Pancreas (tissue), 10 donors: ENCODE measurements at regions not wholly inside any gene's neighbourhood (a gene's known extent, or its start where the extent isn't known, plus 50 kb on each side); places are given as distances from the start of the nearest gene placed in this dataset.
"Not testable (repeated sequence)": the region's sequence is repeated elsewhere in the genome, so short reads cannot be mapped to it uniquely, and the experiment has no call there.

Experiments used
- ATAC-seq, 4 donors: fragments of 200-7000 bp; cut with Tn5 transposase; one replicate each; pipeline versions ENCODE4 v1.8.0 to v1.9.1; 2020; ENCODE audit warnings: mild to moderate bottlenecking in 4 of 4, moderate library complexity in 4 of 4
- DNase-seq, 6 donors: peaks; one replicate each; pipeline ENCODE4 v3.0.0-alpha.2; 2020
- FAIRE-seq: peaks from 2 replicates; lab custom pipeline; 2012; peaks lifted over from hg19 to GRCh38; lab: Jason Lieb, UNC
- H3K27ac ChIP-seq, 4 donors: fragments of 200-600 bp; sonication (generic); 1 replicate in 3 of 4; 2 replicates in 1 of 4; pipeline versions ENCODE4 v1.5.0 to v1.8.0; 2020
- H3K27me3 ChIP-seq, 4 donors: fragments of 200-600 bp; one replicate each; pipeline ENCODE4 v1.8.0; 2021
- H3K36me3 ChIP-seq, 3 donors: fragments of 200-600 bp; sonication (generic) in 1 of 3; one replicate each; pipeline versions ENCODE4 v1.5.0 to v1.8.0; 2020 to 2021
- H3K4me1 ChIP-seq, 3 donors: fragments of 200-600 bp; one replicate each; pipeline ENCODE4 v1.8.0; 2021
- H3K4me3 ChIP-seq, 4 donors: fragments of 200-600 bp; sonication (generic) in 2 of 4; one replicate each; pipeline versions ENCODE4 v1.5.0 to v1.8.0; 2020 to 2021
- H3K9me3 ChIP-seq, 4 donors: fragments of 200-600 bp; one replicate each; pipeline ENCODE4 v1.8.0; 2021
- WGBS, 2 donors: extraction: QIAGEN DNeasy Blood & Tissue Kit; methylation state at CpG; one replicate each; pipeline ENCODE4 v1.1.7; 2013; 5-methylcytosine and 5-hydroxymethylcytosine counted together
- intact Hi-C, 3 donors: fragments of 100-400 bp; cut with DNase I; formaldehyde crosslinking; loops; one replicate each; pipeline versions ENCODE4 v1.11.1 to v1.14.2; 2022
- TF ChIP-seq, protein P1 (sequence below), 4 donors: fragments of 200-600 bp; sonication (generic) in 3 of 4; IDR thresholded peaks; one replicate each; pipeline versions ENCODE4 v1.5.0 to v1.8.0; 2021; ENCODE audit warnings: antibody characterized with exemption in 4 of 4
- donor health status: healthy with polysubstance abuse.
- donor health status: DM: no; HTN: no; CAD: no; lungs with moderate emphysema.
- donor health status: DM: no; HTN: no; CAD: no.
- donor health status: control.
- donor health status: control.
- donor health status: Bipolar disorder and iron deficiency.
- donor health status: DM: yes; HTN: yes; CAD: no.
- donor health status: DM: no; HTN: no; CAD: no.
- donor health status: DM: no; HTN: no; CAD: no.
- donor health status: DM: yes; HTN: yes; CAD: no.

DNA sequence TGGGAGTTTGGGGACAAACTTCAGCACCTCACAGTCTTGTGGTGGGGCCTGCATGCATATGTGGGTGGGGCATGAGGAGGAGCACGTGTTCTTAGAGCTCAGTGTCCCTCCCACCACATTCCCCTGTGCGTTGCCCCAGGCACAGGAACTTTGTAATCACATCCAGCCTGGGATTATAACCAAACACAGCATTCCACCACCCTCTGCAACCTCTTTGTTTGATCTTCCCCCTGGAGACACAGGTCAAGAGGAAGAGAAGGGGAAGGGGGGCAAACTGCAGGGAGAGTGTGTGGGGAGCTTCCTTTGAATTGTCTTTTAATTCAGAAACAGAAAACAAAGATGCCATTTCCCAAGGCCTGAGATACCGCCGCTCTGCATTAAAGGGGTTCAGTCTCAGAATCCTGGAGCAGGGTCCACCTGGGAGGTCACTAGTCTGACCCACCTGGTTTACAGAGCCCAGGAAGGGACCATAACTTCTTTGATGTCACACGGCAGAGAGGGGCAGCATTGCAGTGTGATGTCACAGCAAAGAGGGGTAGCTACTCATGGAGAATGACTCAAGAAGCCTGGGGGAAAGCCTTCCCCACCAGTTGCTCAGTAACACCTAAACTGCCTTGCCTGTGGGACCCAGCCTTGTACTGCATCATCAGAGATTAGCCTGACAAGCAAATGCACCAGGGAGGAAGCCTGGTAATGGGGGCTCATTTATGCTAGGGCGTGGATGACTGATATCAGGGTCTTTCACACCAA is 106.3 kb upstream of the RNU6-1 start:
- H3K4me1 ChIP-seq, result no peaks in the 10 kb centered on the region
- no peaks in the 10 kb centered on the region for H3K36me3 ChIP-seq
- no peaks in the 10 kb centered on the region for H3K9me3 ChIP-seq
- no peak for FAIRE-seq
- WGBS, 2 donors, result 69 to 79% methylated on average over 6 of the region's 6 CpGs
- no peak for DNase-seq
- intact Hi-C loops, result no loop called here
- ATAC-seq, result peak in 1 of 4 donors; percentile 24
- no peak overlapping the region for H3K4me3 ChIP-seq
- TF ChIP-seq, protein P1, sequence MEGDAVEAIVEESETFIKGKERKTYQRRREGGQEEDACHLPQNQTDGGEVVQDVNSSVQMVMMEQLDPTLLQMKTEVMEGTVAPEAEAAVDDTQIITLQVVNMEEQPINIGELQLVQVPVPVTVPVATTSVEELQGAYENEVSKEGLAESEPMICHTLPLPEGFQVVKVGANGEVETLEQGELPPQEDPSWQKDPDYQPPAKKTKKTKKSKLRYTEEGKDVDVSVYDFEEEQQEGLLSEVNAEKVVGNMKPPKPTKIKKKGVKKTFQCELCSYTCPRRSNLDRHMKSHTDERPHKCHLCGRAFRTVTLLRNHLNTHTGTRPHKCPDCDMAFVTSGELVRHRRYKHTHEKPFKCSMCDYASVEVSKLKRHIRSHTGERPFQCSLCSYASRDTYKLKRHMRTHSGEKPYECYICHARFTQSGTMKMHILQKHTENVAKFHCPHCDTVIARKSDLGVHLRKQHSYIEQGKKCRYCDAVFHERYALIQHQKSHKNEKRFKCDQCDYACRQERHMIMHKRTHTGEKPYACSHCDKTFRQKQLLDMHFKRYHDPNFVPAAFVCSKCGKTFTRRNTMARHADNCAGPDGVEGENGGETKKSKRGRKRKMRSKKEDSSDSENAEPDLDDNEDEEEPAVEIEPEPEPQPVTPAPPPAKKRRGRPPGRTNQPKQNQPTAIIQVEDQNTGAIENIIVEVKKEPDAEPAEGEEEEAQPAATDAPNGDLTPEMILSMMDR (IDR thresholded peaks at IDR 0.05), result no peak
- no peaks in the 10 kb centered on the region for H3K27me3 ChIP-seq
- H3K27ac ChIP-seq, result no peak overlapping the region

DNA sequence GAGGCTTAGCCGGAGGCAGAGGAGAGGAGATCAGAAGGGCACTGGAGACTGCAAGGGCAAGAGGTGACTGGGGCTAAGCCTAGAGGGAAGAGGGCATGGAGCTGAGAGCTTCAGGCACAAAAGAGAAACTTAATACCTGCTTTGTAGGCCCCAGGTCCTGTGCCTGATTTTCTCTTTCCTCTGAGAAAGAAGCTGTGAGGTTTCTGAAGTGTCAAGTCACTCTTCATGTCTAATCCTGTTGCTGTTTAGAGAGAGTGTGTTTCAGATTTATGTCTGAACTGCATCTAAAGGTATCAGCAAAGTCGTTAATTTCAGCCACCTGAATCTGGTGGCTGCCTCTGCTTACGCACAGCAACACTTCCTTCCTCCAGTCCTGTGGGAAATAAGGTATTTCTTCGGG is 106.9 kb upstream of the RNU6-1 start:
- Histone ChIP-seq H3K4me3 (no peak overlapping the region), H3K36me3 (no peaks in the 10 kb centered on the region), H3K4me1 (no peaks in the 10 kb centered on the region), H3K9me3 (no peaks in the 10 kb centered on the region), H3K27me3 (no peaks in the 10 kb centered on the region), H3K27ac (no peak overlapping the region)
- DNase-seq (no peak), ATAC-seq (no peak), FAIRE-seq (no peak)
- 73 to 85% methylated on average over 4 of the region's 4 CpGs for WGBS, 2 donors
- TF ChIP-seq, protein P1 (IDR thresholded peaks at IDR 0.05), result no peak
- intact Hi-C loops, result no loop called here

DNA sequence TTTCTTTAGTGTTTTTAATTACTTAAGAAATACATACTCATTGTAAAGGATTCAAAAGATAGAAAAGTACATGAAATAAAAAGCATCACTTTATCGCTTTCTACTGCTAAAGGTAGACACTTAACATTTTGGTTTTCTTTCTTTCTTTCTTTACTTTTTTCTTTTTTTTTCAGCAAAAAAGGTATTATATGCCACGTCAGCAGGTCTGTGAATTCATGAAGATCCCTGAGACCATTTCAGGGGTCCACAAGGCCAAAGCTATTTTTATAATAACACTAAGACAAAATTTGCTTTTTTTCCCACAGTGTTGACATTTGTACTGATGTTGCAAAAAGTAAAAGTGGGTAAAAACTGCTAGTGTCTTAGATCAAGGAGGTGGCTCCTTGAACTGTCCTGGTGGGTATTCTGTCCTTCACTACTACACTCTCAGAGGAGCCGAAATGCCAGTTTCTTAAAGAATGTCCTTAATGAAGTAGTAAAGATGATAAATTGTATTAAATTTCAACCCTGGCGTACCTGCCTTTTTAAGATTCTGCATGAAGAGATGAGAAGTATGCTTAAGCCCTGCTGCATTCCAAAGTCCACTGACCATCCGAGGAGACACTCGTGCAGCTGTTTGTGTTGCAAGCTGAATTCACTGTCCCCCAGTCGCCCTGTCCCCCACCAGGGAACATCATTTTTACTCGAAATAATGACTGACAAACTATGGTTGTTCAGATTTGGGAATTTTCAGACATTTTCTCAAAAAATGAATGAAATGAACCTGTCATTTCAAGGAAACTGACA is 106.7 kb upstream of the PIAS1 start:
- Histone ChIP-seq H3K36me3 (no peaks in the 10 kb centered on the region), H3K9me3 (no peaks in the 10 kb centered on the region), H3K27ac (no peak overlapping the region), H3K4me1 (no peaks in the 10 kb centered on the region), H3K27me3 (no peaks in the 10 kb centered on the region), H3K4me3 (no peak overlapping the region)
- FAIRE-seq (no peak), DNase-seq (no peak), ATAC-seq (no peak)
- WGBS, 2 donors, result 80 to 82% methylated on average over 8 of the region's 8 CpGs
- intact Hi-C loops, result no loop called here
- TF ChIP-seq, protein P1 (IDR thresholded peaks at IDR 0.05), result no peak

DNA sequence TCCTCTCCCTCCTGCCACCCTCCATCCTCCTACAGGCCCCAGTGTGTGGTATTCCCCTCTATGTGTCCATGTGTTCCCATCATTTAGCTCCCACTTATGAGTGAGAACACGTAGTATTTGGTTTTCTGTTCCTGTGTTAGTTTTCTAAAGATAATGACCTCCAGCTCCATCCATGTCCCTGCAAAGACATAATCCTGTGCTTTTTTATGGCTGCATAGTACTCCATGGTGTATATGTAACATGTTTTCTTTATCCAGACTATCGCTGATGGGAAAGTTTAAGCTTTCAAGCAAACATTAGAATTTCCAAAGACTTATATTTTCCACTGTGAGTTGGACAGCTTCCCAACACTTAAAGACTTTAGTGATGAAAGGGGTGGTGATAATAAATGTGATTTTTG is 105.9 kb upstream of the PIAS1 start:
- no peak for FAIRE-seq

DNA sequence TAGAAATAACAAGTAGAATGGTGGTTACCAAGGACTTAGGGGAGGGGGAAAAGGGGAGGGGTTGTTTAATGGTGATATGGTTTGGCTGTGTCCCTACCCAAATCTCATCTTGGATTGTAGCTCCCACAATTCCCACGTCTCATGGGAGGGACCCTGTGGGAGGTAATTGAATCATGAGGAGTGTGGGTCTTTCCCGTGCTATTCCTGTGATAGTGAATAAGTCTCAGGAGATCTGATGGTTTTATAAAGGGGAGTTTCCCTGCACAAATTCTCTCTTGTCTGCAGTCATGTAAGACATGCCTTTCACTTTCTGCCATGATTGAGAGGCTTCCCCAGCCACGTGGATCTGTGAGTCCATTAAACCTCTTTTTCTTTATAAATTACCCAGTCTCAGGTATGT is 102.9 kb upstream of the PIAS1 start:
- 73 to 79% methylated on average over 3 of the region's 3 CpGs for WGBS, 2 donors
- ATAC-seq, H3K9me3 ChIP-seq, intact Hi-C loops, H3K27me3 ChIP-seq, DNase-seq, FAIRE-seq, H3K4me1 ChIP-seq, H3K36me3 ChIP-seq, H3K4me3 ChIP-seq, H3K27ac ChIP-seq: not testable (repeated sequence)

More for the DNA sequence above, 105.9 kb upstream of the PIAS1 start:
- intact Hi-C loops, result no loop called here
- no peak overlapping the region for H3K4me3 ChIP-seq
- 94% methylated on average over 2 of the region's 2 CpGs for WGBS, 2 donors
- no peaks in the 10 kb centered on the region for H3K36me3 ChIP-seq
- no peaks in the 10 kb centered on the region for H3K27me3 ChIP-seq
- H3K9me3 ChIP-seq, result no peaks in the 10 kb centered on the region
- TF ChIP-seq, protein P1 (IDR thresholded peaks at IDR 0.05), result no peak
- no peak for DNase-seq
- no peak for ATAC-seq
- H3K4me1 ChIP-seq, result no peaks in the 10 kb centered on the region
- no peak overlapping the region for H3K27ac ChIP-seq
